H1 (cell line): ENCODE measurements at regions not wholly inside any gene's neighbourhood (a gene's known extent, or its start where the extent isn't known, plus 50 kb on each side); places are given as distances from the start of the nearest gene placed in this dataset.

ENCODE experiments used
- CTCF ChIA-PET: fragments of 300-600 bp; sonication (Branson Sonifier 250); formaldehyde crosslinking; loops from one replicate; lab custom pipeline; 2021; ENCODE audit not compliant: partially characterized antibody; lab: Charles Lee
- POLR2A ChIA-PET: fragments of 300-600 bp; sonication (Branson Sonifier 250); formaldehyde crosslinking; loops from one replicate; lab custom pipeline; 2021; ENCODE audit warnings: inconsistent platforms; ENCODE audit not compliant: partially characterized antibody; lab: Charles Lee
- DNase-seq, 2 experiments: peaks; one replicate each; pipeline versions ENCODE4 v3.0.0 to v3.0.0-alpha.2; 2010 to 2022; ENCODE audit warnings: low spot score in 2 of 2, low read depth in 1 of 2, mixed read lengths in 1 of 2
- FAIRE-seq: peaks from 2 replicates; lab custom pipeline; 2011; peaks lifted over from hg19 to GRCh38; lab: Jason Lieb, UNC
- H2AFZ ChIP-seq: 2 replicates; pipeline ENCODE4 v1.8.1; 2012; ENCODE audit warnings: low read length, inconsistent platforms
- H2AK5ac ChIP-seq: 2 replicates; pipeline ENCODE4 v1.6.1; 2013; ENCODE audit warnings: low read depth, low read length
- H2BK120ac ChIP-seq: replicated peaks from 2 replicates; pipeline ENCODE3; 2013; ENCODE audit warnings: low read depth, low read length, inconsistent platforms
- H2BK12ac ChIP-seq: 2 replicates; pipeline ENCODE4 v1.6.1; 2013; ENCODE audit warnings: low read depth, low read length
- H2BK15ac ChIP-seq: 2 replicates; pipeline ENCODE4 v1.6.1; 2013; ENCODE audit warnings: low read length
- H2BK20ac ChIP-seq: 2 replicates; pipeline ENCODE4 v1.6.1; 2013; ENCODE audit warnings: low read length
- H2BK5ac ChIP-seq: 2 replicates; pipeline ENCODE4 v1.6.1; 2013; ENCODE audit warnings: low read depth, low read length
- H3K14ac ChIP-seq: 2 replicates; pipeline ENCODE4 v1.6.1; 2013; ENCODE audit warnings: inconsistent platforms; ENCODE audit not compliant: insufficient read length
- H3K18ac ChIP-seq: 2 replicates; pipeline ENCODE4 v1.6.1; 2013; ENCODE audit warnings: low read length; ENCODE audit errors: extremely low read depth
- H3K23ac ChIP-seq: 2 replicates; pipeline ENCODE4 v1.6.1; 2013; ENCODE audit warnings: inconsistent platforms; ENCODE audit not compliant: insufficient read length
- H3K23me2 ChIP-seq: 2 replicates; pipeline ENCODE4 v1.6.1; 2013; ENCODE audit warnings: low read depth, low read length
- H3K27ac ChIP-seq: 2 replicates; pipeline ENCODE4 v1.6.1; 2011; ENCODE audit warnings: low read depth, low read length, inconsistent platforms
- H3K27me3 ChIP-seq, 4 experiments: replicated peaks in 1 of 4; 1 replicate in 1 of 4; 2 replicates in 3 of 4; pipeline versions ENCODE4 v1.6.1 to v1.8.1; 2011 to 2013; ENCODE audit warnings: low read length in 3 of 4, mild to moderate bottlenecking in 3 of 4, inconsistent platforms in 2 of 4, mixed read lengths in 2 of 4, moderate library complexity in 1 of 4; ENCODE audit not compliant: control insufficient read depth in 3 of 4, insufficient read depth in 3 of 4; ENCODE audit errors: extremely low read depth in 1 of 4
- H3K36me3 ChIP-seq, 4 experiments: 2 replicates each; pipeline versions ENCODE4 v1.6.1 to v1.8.1; 2011 to 2013; ENCODE audit warnings: mild to moderate bottlenecking in 4 of 4, low read length in 3 of 4, moderate library complexity in 2 of 4, control low read depth in 1 of 4, inconsistent platforms in 1 of 4; ENCODE audit not compliant: insufficient read depth in 4 of 4, control insufficient read depth in 2 of 4
- H3K4ac ChIP-seq: replicated peaks from 2 replicates; pipeline ENCODE3; 2013; ENCODE audit warnings: low read length, low read depth, mixed read lengths, inconsistent platforms; ENCODE audit not compliant: insufficient read length
- H3K4me1 ChIP-seq, 4 experiments: replicated peaks in 1 of 4; 1 replicate in 1 of 4; 2 replicates in 3 of 4; pipeline versions ENCODE4 v1.6.1 to v1.8.1; 2011 to 2013; ENCODE audit warnings: low read length in 3 of 4, inconsistent platforms in 2 of 4, mixed read lengths in 1 of 4; ENCODE audit not compliant: insufficient read depth in 4 of 4, control insufficient read depth in 3 of 4
- H3K4me2 ChIP-seq, 2 experiments: 2 replicates each; pipeline versions ENCODE4 v1.6.1 to v1.8.1; 2011 to 2013; ENCODE audit warnings: low read depth in 2 of 2, low read length in 2 of 2, control low read depth in 1 of 2, inconsistent platforms in 1 of 2, mild to moderate bottlenecking in 1 of 2; ENCODE audit not compliant: insufficient read depth in 1 of 2
- H3K4me3 ChIP-seq, 4 experiments: fragments of 200-600, 300-600 bp in 1 of 4; sonication (generic), shearing (Covaris generic), sonication (Bioruptor Twin) in 1 of 4; 2 replicates each; pipeline versions ENCODE4 v1.5.1 to v1.8.1; 2011 to 2016; ENCODE audit warnings: low read length in 4 of 4, low read depth in 3 of 4, control low read depth in 2 of 4, inconsistent platforms in 2 of 4, mild to moderate bottlenecking in 2 of 4, mixed read lengths in 1 of 4, moderate library complexity in 1 of 4; ENCODE audit not compliant: insufficient read depth in 2 of 4; ENCODE audit errors: extremely low read depth in 1 of 4
- H3K56ac ChIP-seq: replicated peaks from 2 replicates; pipeline ENCODE3; 2013; ENCODE audit warnings: low read depth, mild to moderate bottlenecking, mixed read lengths, low read length, inconsistent platforms; ENCODE audit not compliant: insufficient read length
- H3K79me1 ChIP-seq: 2 replicates; pipeline ENCODE4 v1.6.1; 2013; ENCODE audit warnings: low read depth, low read length, control low read depth
- H3K79me2 ChIP-seq, 2 experiments: 2 replicates each; pipeline versions ENCODE4 v1.6.1 to v1.8.1; 2012 to 2013; ENCODE audit warnings: low read length in 2 of 2, mild to moderate bottlenecking in 2 of 2, inconsistent platforms in 1 of 2; ENCODE audit not compliant: insufficient read depth in 2 of 2, control insufficient read depth in 1 of 2
- H3K9ac ChIP-seq, 4 experiments: replicated peaks in 1 of 4; 1 replicate in 1 of 4; 2 replicates in 3 of 4; pipeline versions ENCODE4 v1.6.1 to v1.8.1; 2011 to 2013; ENCODE audit warnings: low read depth in 3 of 4, low read length in 3 of 4, control low read depth in 2 of 4, mild to moderate bottlenecking in 2 of 4, moderate library complexity in 2 of 4, inconsistent platforms in 1 of 4; ENCODE audit errors: extremely low read depth in 1 of 4
- H3K9me3 ChIP-seq, 2 experiments: 2 replicates each; pipeline versions ENCODE4 v1.6.1 to v1.8.1; 2012 to 2013; ENCODE audit warnings: mild to moderate bottlenecking in 2 of 2, moderate library complexity in 2 of 2, control low read depth in 1 of 2, inconsistent platforms in 1 of 2, low read depth in 1 of 2, low read length in 1 of 2, mixed read lengths in 1 of 2; ENCODE audit not compliant: insufficient read depth in 2 of 2
- H4K20me1 ChIP-seq, 2 experiments: replicated peaks in 1 of 2; 2 replicates each; pipeline versions ENCODE3 to v1.8.1; 2011 to 2013; ENCODE audit warnings: inconsistent platforms in 2 of 2, low read length in 2 of 2, mild to moderate bottlenecking in 1 of 2; ENCODE audit not compliant: insufficient read depth in 2 of 2, control insufficient read depth in 1 of 2
- H4K5ac ChIP-seq: 2 replicates; pipeline ENCODE4 v1.6.1; 2013; ENCODE audit warnings: low read length, low read depth, mixed read lengths, inconsistent platforms; ENCODE audit not compliant: insufficient read length
- H4K8ac ChIP-seq: 2 replicates; pipeline ENCODE4 v1.8.0; 2013; ENCODE audit warnings: mild to moderate bottlenecking, moderate library complexity, low read length, inconsistent platforms; ENCODE audit not compliant: insufficient read depth; ENCODE audit errors: extremely low read depth
- H4K91ac ChIP-seq: replicated peaks from 2 replicates; pipeline ENCODE3; 2013; ENCODE audit warnings: low read length, mixed read lengths, inconsistent platforms; ENCODE audit not compliant: insufficient read length
- BCL11A ChIP-seq, 2 experiments: IDR thresholded peaks; one replicate each; pipeline ENCODE4 v1.6.1; 2011; ENCODE audit warnings: low read depth in 2 of 2, low read length in 2 of 2, mild to moderate bottlenecking in 2 of 2
- GTF2F1 ChIP-seq: IDR thresholded peaks from 2 replicates; pipeline ENCODE4 v1.6.1; 2012; ENCODE audit warnings: low read depth, low read length, improper control_type of control experiment, borderline replicate concordance
- JUND ChIP-seq: IDR thresholded peaks from 2 replicates; pipeline ENCODE4 v1.6.1; 2011; ENCODE audit warnings: mild to moderate bottlenecking, improper control_type of control experiment, low read length
- NRF1 ChIP-seq: IDR thresholded peaks from 2 replicates; pipeline ENCODE4 v1.6.1; 2011; ENCODE audit warnings: mild to moderate bottlenecking, low read depth, low read length, improper control_type of control experiment
- RBBP5 ChIP-seq: IDR thresholded peaks from 2 replicates; pipeline ENCODE4 v1.7.1; 2012; ENCODE audit warnings: low read depth, mild to moderate bottlenecking, inconsistent platforms, low read length, moderate library complexity, borderline replicate concordance
- SAP30 ChIP-seq: fragments of 300-600 bp; sonication (generic); IDR thresholded peaks from 2 replicates; pipeline ENCODE4 v1.7.1; 2012; ENCODE audit warnings: low read length, moderate library complexity, mild to moderate bottlenecking, inconsistent platforms; ENCODE audit not compliant: insufficient read depth, insufficient replicate concordance
- SIX5 ChIP-seq: IDR thresholded peaks from 2 replicates; pipeline ENCODE4 v1.6.1; 2011; ENCODE audit warnings: mild to moderate bottlenecking, low read depth, low read length
- WGBS, 2 experiments: shearing (Covaris generic) in 1 of 2; methylation state at CpG; one replicate each; pipeline versions ENCODE4 v1.1.6 to v1.1.7; 2013 to 2015; ENCODE audit warnings: low lambda C conversion rate in 2 of 2, mixed read lengths in 2 of 2, inconsistent platforms in 1 of 2, low coverage in 1 of 2, missing lambda C conversion rate in 1 of 2; ENCODE audit not compliant: insufficient replicate concordance in 2 of 2, insufficient coverage in 1 of 2, insufficient read length in 1 of 2; ENCODE audit errors: extremely low coverage in 1 of 2, missing lambda C conversion rate in 1 of 2; 5-methylcytosine and 5-hydroxymethylcytosine counted together
- TF ChIP-seq, protein P1 (sequence below): IDR thresholded peaks from 2 replicates; pipeline ENCODE4 v1.6.1; 2012; ENCODE audit warnings: inconsistent platforms
- TF ChIP-seq, protein P2 (sequence below): IDR thresholded peaks from 2 replicates; pipeline ENCODE4 v1.6.1; 2011; ENCODE audit warnings: low read length, improper control_type of control experiment

DNA sequence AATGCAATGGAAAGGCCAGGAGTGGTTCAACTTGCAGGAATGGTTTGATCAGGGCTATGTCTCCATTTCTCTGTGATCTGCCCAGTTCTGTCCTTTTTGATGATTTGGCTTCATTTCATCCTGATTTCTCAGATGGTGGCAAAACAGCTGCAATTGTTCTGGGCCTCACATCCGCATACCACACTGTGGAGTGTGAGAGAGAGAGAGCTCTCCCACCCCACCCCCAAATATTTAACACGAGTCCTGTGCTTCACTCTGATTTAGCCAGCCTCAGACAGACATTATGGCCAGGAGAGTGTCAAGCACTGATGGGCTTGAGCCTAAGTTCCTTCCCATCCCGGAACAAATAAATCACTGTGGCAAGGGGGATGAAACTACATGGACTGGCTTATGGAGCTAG, 284.6 kb downstream of the CDC5L start:
- no peak for TF ChIP-seq GTF2F1
- TF ChIP-seq, protein P1, sequence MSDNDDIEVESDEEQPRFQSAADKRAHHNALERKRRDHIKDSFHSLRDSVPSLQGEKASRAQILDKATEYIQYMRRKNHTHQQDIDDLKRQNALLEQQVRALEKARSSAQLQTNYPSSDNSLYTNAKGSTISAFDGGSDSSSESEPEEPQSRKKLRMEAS, result no peak
- no peak for TF ChIP-seq NRF1
- no peak for TF ChIP-seq SIX5
- TF ChIP-seq, protein P2, sequence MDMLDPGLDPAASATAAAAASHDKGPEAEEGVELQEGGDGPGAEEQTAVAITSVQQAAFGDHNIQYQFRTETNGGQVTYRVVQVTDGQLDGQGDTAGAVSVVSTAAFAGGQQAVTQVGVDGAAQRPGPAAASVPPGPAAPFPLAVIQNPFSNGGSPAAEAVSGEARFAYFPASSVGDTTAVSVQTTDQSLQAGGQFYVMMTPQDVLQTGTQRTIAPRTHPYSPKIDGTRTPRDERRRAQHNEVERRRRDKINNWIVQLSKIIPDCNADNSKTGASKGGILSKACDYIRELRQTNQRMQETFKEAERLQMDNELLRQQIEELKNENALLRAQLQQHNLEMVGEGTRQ, result no peak
- TF ChIP-seq SAP30, result no peak
- no peak for TF ChIP-seq BCL11A (IDR thresholded peaks at IDR 0.05; ENCODE audit: low read depth in 2 of 2, low read length in 2 of 2)
- TF ChIP-seq JUND, result no peak
- TF ChIP-seq RBBP5, result no peak
- Histone ChIP-seq H3K23ac (no peak overlapping the region), H2BK5ac (peak overlapping the region; percentile 47; the same call in 1 of the 2 replicates), H3K36me3 (no peaks in the 10 kb centered on the region), H3K4me2 (no peak overlapping the region; a peak in 1 of 4 replicates), H3K27me3 (no peaks in the 10 kb centered on the region), H2BK20ac (peak overlapping the region; percentile 76), H3K56ac (no peak overlapping the region), H4K91ac (peak overlapping the region; percentile 36), H2BK12ac (peak overlapping the region; percentile 56; the same call in 1 of the 2 replicates), H3K79me1 (no peaks in the 10 kb centered on the region), H2BK15ac (peak overlapping the region; percentile 61; the same call in 1 of the 2 replicates), H3K18ac (no peak overlapping the region), H3K14ac (no peak overlapping the region), H4K20me1 (no peaks in the 10 kb centered on the region), H3K4ac (peak overlapping the region; percentile 33), H3K9me3 (no peaks in the 10 kb centered on the region), H3K9ac (no peak overlapping the region), H4K8ac (no peak overlapping the region), H2AFZ (no peak overlapping the region), H2AK5ac (0 out of 2 replicates have a peak overlapping the region, but pooled peaks have one; percentile 19), H4K5ac (no peak overlapping the region), H3K23me2 (no peaks in the 10 kb centered on the region), H3K79me2 (no peaks in the 10 kb centered on the region), H2BK120ac (peak overlapping the region; percentile 52), H3K27ac (no peak overlapping the region), H3K4me3 (no peak overlapping the region), H3K4me1 (peaks cover 0 to 20% (median 14%) of the 10 kb centered on the region in 4 experiments; a peak in 6 of 7 replicates)
- ChIA-PET POLR2A (interaction anchor here (1.0 to 1.3 kb wide), 3 partner anchors 10 to 25 kb away, joined by 3 to 4 read pairs (median 3); no protein-coding TSS in a partner anchor), CTCF (interaction anchor here (1.0 to 2.4 kb wide), 11 partner anchors 9 to 340 kb away, joined by 3 to 19 read pairs (median 3); no protein-coding TSS in a partner anchor)
- no peak for DNase-seq
- WGBS, 2 experiments, result 74% methylated on average over 3 of the region's 3 CpGs; no CpG with 5 or more reads in 1 of the 2 experiments
- FAIRE-seq, result no peak
